ENCODE measurements at regions not wholly inside any gene's neighbourhood (a gene's known extent, or its start where the extent isn't known, plus 50 kb on each side); places are given as distances from the start of the nearest gene placed in this dataset.

GRCh38 chr4:180465364-180465763, 1777.8 kb upstream of the TENM3 start:
- no peak for DNase-seq (ENCODE audit: low read depth)
- no peak overlapping the region for H3K4me3 ChIP-seq (ENCODE audit: control insufficient read depth, low read depth, low read length)
- no peak for TF ChIP-seq CTCF (IDR thresholded peaks at IDR 0.05; ENCODE audit: control insufficient read depth, insufficient read depth, low read depth, low read length, missing control alignments)

- no peak overlapping the region for H3K4me3 ChIP-seq (ENCODE audit: control insufficient read depth, low read depth, low read length)
- DNase-seq (ENCODE audit: low read depth): no peak
- no peak for TF ChIP-seq CTCF (IDR thresholded peaks at IDR 0.05; ENCODE audit: control insufficient read depth, insufficient read depth, low read depth, low read length, missing control alignments)
Observed at GRCh38 chr4:180483036-180483435, 1760.2 kb upstream of the TENM3 start.

- TF ChIP-seq CTCF (IDR thresholded peaks at IDR 0.05; ENCODE audit: control insufficient read depth, insufficient read depth, low read depth, low read length, missing control alignments): no peak
- no peak for DNase-seq (ENCODE audit: low read depth)
- H3K4me3 ChIP-seq (ENCODE audit: control insufficient read depth, low read depth, low read length): no peak overlapping the region
Observed at GRCh38 chr4:180485407-180485806, 1757.8 kb upstream of the TENM3 start.

- no peak for DNase-seq (ENCODE audit: low read depth)
- H3K4me3 ChIP-seq (ENCODE audit: control insufficient read depth, low read depth, low read length): no peak overlapping the region
- no peak for TF ChIP-seq CTCF (IDR thresholded peaks at IDR 0.05; ENCODE audit: control insufficient read depth, insufficient read depth, low read depth, low read length, missing control alignments)
Observed at GRCh38 chr4:180486342-180486741, 1756.9 kb upstream of the TENM3 start.

- H3K4me3 ChIP-seq (ENCODE audit: control insufficient read depth, low read depth, low read length): no peak overlapping the region
- no peak for TF ChIP-seq CTCF (IDR thresholded peaks at IDR 0.05; ENCODE audit: control insufficient read depth, insufficient read depth, low read depth, low read length, missing control alignments)
- DNase-seq (ENCODE audit: low read depth): no peak
Observed at GRCh38 chr4:180489787-180490186, 1753.4 kb upstream of the TENM3 start.

GRCh38 chr4:180491210-180491609, 1752.0 kb upstream of the TENM3 start:
- H3K4me3 ChIP-seq (ENCODE audit: control insufficient read depth, low read depth, low read length): no peak overlapping the region
- DNase-seq (ENCODE audit: low read depth): no peak
- no peak for TF ChIP-seq CTCF (IDR thresholded peaks at IDR 0.05; ENCODE audit: control insufficient read depth, insufficient read depth, low read depth, low read length, missing control alignments)

GRCh38 chr4:180493299-180493698, 1749.9 kb upstream of the TENM3 start:
- no peak for TF ChIP-seq CTCF (IDR thresholded peaks at IDR 0.05; ENCODE audit: control insufficient read depth, insufficient read depth, low read depth, low read length, missing control alignments)

More at GRCh38 chr4:180493299-180493698, 1749.9 kb upstream of the TENM3 start:
- H3K4me3 ChIP-seq (ENCODE audit: control insufficient read depth, low read depth, low read length): no peak overlapping the region
- no peak for DNase-seq (ENCODE audit: low read depth)

All from AG09309 (cell line).